Mucosa of descending colon (tissue), 3 donors: ENCODE measurements at regions not wholly inside any gene's neighbourhood (a gene's known extent, or its start where the extent isn't known, plus 50 kb on each side); places are given as distances from the start of the nearest gene placed in this dataset.

Experiments used
- ATAC-seq: fragments of 200-7000 bp; cut with Tn5 transposase; one replicate; pipeline ENCODE4 v1.9.1; 2020; ENCODE audit warnings: mild to moderate bottlenecking, moderate library complexity
- DNase-seq, 3 donors: peaks; one replicate each; pipeline ENCODE4 v3.0.0-alpha.2; 2020
- H3K36me3 ChIP-seq: fragments of 200-600 bp; one replicate; pipeline ENCODE4 v1.8.0; 2021; ENCODE audit warnings: low read depth, mild to moderate bottlenecking
- H3K4me1 ChIP-seq: fragments of 200-600 bp; one replicate; pipeline ENCODE4 v1.8.0; 2021; ENCODE audit warnings: low read depth, mild to moderate bottlenecking
- H3K4me3 ChIP-seq: fragments of 200-600 bp; one replicate; pipeline ENCODE4 v1.8.0; 2021; ENCODE audit warnings: mild to moderate bottlenecking
- H3K9me3 ChIP-seq: fragments of 200-600 bp; one replicate; pipeline ENCODE4 v1.8.0; 2021; ENCODE audit warnings: mild to moderate bottlenecking
- CTCF ChIP-seq: fragments of 200-600 bp; IDR thresholded peaks from one replicate; pipeline ENCODE4 v1.8.0; 2022; ENCODE audit warnings: antibody characterized with exemption, mild to moderate bottlenecking
- intact Hi-C, 2 donors: fragments of 100-400 bp; cut with DNase I in 1 of 2; cut with micrococcal nuclease in 1 of 2; formaldehyde crosslinking; loops; one replicate each; pipeline versions ENCODE4 v1.11.0 to v1.11.1; 2022; cut with DNase I, micrococcal nuclease
- donor health status: DM: no; HTN: no; CAD: no; lungs with moderate emphysema.
- donor health status: DM: no; HTN: no; CAD: no.
- donor health status: DM: no; HTN: yes; CAD: no.

GRCh38 chr16:6557353-6558023, 775.2 kb upstream of the RBFOX1 start:
- H3K4me3 ChIP-seq = no peak overlapping the region
- no peaks in the 10 kb centered on the region for H3K4me1 ChIP-seq
- ATAC-seq = no peak
- TF ChIP-seq CTCF = no peak
- no peak for DNase-seq
- H3K9me3 ChIP-seq = no peaks in the 10 kb centered on the region
- intact Hi-C loops = no loop called here
- H3K36me3 ChIP-seq = no peaks in the 10 kb centered on the region

- H3K36me3 ChIP-seq = no peaks in the 10 kb centered on the region
- no peak overlapping the region for H3K4me3 ChIP-seq
- TF ChIP-seq CTCF = no peak
- no peak for ATAC-seq
- H3K4me1 ChIP-seq = no peaks in the 10 kb centered on the region
- no peaks in the 10 kb centered on the region for H3K9me3 ChIP-seq
- DNase-seq = no peak
- intact Hi-C loops = loop anchor here in 1 of 2 donors (10.0 kb wide), 1 partner anchor 65 kb away; no protein-coding TSS in a partner anchor
These were observed 783.2 kb upstream of the RBFOX1 start for GRCh38 chr16:6549415-6549814.

- ATAC-seq = no peak
- no peak for DNase-seq
These were observed 784.1 kb upstream of the RBFOX1 start for GRCh38 chr16:6548507-6548906.

GRCh38 chr16:6547131-6547530, 785.5 kb upstream of the RBFOX1 start:
- no peak overlapping the region for H3K4me3 ChIP-seq
- no peaks in the 10 kb centered on the region for H3K9me3 ChIP-seq
- TF ChIP-seq CTCF = no peak
- intact Hi-C loops = loop anchor here in 1 of 2 donors (10.0 kb wide), 1 partner anchor 62 kb away; no protein-coding TSS in a partner anchor
- DNase-seq = no peak
- no peaks in the 10 kb centered on the region for H3K4me1 ChIP-seq
- no peaks in the 10 kb centered on the region for H3K36me3 ChIP-seq
- no peak for ATAC-seq

More at GRCh38 chr16:6548507-6548906, 784.1 kb upstream of the RBFOX1 start:
- intact Hi-C loops = loop anchor here in 1 of 2 donors (10.0 kb wide), 1 partner anchor 64 kb away; no protein-coding TSS in a partner anchor
- no peak for TF ChIP-seq CTCF
- no peak overlapping the region for H3K4me3 ChIP-seq
- no peaks in the 10 kb centered on the region for H3K36me3 ChIP-seq
- no peaks in the 10 kb centered on the region for H3K9me3 ChIP-seq
- no peaks in the 10 kb centered on the region for H3K4me1 ChIP-seq

GRCh38 chr16:6545329-6545728, 787.3 kb upstream of the RBFOX1 start:
- ATAC-seq (no peak), DNase-seq (no peak)
- no peak for TF ChIP-seq CTCF
- H3K9me3 ChIP-seq = no peaks in the 10 kb centered on the region
- intact Hi-C loops = loop anchor here in 1 of 2 donors (10.0 kb wide), 1 partner anchor 61 kb away; no protein-coding TSS in a partner anchor
- H3K4me1 ChIP-seq = no peaks in the 10 kb centered on the region
- no peaks in the 10 kb centered on the region for H3K36me3 ChIP-seq
- no peak overlapping the region for H3K4me3 ChIP-seq
